Lower lobe of right lung (tissue), 2 donors: ENCODE measurements at regions not wholly inside any gene's neighbourhood (a gene's known extent, or its start where the extent isn't known, plus 50 kb on each side); places are given as distances from the start of the nearest gene placed in this dataset.

Source experiments
- ATAC-seq, 2 donors: fragments of 200-7000 bp; cut with Tn5 transposase; one replicate each; pipeline ENCODE4 v1.9.1; 2020 to 2022; ENCODE audit warnings: mild to moderate bottlenecking in 2 of 2, moderate library complexity in 2 of 2
- DNase-seq: peaks from one replicate; pipeline ENCODE4 v3.0.0-alpha.2; 2020
- H3K27ac ChIP-seq: fragments of 200-600 bp; one replicate; pipeline ENCODE4 v1.8.0; 2022
- H3K27me3 ChIP-seq: fragments of 200-600 bp; one replicate; pipeline ENCODE4 v1.8.0; 2022; ENCODE audit warnings: low read depth
- H3K36me3 ChIP-seq: fragments of 200-600 bp; one replicate; pipeline ENCODE4 v1.8.0; 2022; ENCODE audit warnings: mild to moderate bottlenecking
- H3K4me1 ChIP-seq: fragments of 200-600 bp; one replicate; pipeline ENCODE4 v1.8.0; 2022
- H3K4me3 ChIP-seq: fragments of 200-600 bp; one replicate; pipeline ENCODE4 v1.8.0; 2022; ENCODE audit warnings: mild to moderate bottlenecking
- H3K9me3 ChIP-seq: fragments of 200-600 bp; one replicate; pipeline ENCODE4 v1.8.0; 2022
- intact Hi-C: fragments of 100-400 bp; cut with DNase I; formaldehyde crosslinking; loops from one replicate; pipeline ENCODE4 v1.11.0; 2022
- TF ChIP-seq, protein P1 (sequence below): fragments of 200-600 bp; IDR thresholded peaks from one replicate; pipeline ENCODE4 v1.8.0; 2022; ENCODE audit warnings: antibody characterized with exemption, mild to moderate bottlenecking
- donor health status: DM: no; HTN: yes; CAD: no; lungs with severe emphysema.

DNA sequence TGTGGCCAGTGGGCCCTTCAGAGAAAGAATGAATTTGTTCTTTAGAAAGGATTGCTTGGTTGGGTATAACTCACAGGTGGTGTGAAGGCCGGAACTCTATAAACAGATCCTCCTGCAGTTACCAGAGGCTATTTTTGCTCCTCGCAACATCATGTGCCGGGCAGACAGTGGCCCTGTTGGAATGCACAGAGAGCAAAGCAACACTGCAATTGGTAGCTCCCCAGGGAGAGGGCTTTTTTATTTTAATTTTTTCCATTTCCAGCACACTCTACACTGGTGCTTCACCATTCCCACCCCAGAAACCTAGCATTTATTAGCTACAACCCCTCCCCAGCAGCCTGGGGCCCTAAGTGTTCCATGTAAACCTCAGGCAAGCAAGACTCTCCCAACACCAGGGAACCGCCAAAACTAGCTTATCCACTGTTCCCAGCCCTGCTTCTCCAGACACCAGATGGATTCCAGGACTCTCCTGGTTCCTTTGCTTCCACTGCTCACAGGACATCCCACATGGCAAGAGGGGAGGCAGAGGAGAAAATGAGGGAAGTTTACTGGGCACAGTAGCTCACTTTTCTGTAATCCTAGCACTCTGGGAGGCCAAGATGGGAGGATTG lies 75.1 kb upstream of the TMEM164 start:
- ATAC-seq (no peak), DNase-seq (no peak)
- TF ChIP-seq, protein P1, sequence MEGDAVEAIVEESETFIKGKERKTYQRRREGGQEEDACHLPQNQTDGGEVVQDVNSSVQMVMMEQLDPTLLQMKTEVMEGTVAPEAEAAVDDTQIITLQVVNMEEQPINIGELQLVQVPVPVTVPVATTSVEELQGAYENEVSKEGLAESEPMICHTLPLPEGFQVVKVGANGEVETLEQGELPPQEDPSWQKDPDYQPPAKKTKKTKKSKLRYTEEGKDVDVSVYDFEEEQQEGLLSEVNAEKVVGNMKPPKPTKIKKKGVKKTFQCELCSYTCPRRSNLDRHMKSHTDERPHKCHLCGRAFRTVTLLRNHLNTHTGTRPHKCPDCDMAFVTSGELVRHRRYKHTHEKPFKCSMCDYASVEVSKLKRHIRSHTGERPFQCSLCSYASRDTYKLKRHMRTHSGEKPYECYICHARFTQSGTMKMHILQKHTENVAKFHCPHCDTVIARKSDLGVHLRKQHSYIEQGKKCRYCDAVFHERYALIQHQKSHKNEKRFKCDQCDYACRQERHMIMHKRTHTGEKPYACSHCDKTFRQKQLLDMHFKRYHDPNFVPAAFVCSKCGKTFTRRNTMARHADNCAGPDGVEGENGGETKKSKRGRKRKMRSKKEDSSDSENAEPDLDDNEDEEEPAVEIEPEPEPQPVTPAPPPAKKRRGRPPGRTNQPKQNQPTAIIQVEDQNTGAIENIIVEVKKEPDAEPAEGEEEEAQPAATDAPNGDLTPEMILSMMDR: no peak
- Histone ChIP-seq H3K27me3 (no peaks in the 10 kb centered on the region), H3K9me3 (no peaks in the 10 kb centered on the region), H3K36me3 (no peaks in the 10 kb centered on the region), H3K4me3 (no peak overlapping the region), H3K27ac (no peak overlapping the region), H3K4me1 (no peaks in the 10 kb centered on the region)
- intact Hi-C loops: no loop called here

DNA sequence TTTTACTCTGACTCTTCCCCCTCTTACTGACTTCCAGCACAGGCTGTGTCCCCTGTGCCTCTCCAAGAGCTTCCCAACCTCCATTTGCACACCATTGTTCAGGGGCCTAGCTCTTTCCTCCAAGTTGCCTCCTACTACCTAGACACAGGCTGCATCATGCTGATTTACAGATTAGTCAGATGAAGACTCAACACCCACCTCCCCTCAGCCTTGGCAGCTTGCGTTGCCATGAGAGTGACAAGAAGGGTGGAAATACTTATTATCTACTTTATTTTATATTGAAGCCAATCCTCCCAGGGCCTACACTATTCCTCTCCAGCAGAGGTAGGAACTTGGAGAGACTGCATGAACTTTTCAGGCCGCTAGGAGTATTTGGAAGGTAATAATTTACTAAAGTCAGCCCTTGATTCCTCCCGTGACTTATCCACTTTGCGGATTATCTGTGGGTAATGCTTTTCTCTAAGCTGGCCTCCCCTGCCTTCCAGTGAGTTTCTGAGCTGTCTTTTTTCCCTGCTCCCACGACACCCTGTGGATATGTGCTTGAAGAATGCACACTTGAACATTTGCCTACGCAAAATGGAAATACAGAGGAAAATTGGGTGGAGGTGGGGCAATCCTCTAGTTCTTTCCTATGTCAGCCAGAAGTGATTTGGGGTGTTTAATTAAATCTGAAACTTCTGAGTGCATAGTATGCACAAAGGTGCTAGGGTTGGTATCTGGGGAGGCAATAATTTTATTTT lies 74.1 kb upstream of the TMEM164 start:
- Histone ChIP-seq H3K27ac (no peak overlapping the region), H3K36me3 (no peaks in the 10 kb centered on the region), H3K27me3 (no peaks in the 10 kb centered on the region), H3K4me3 (no peak overlapping the region), H3K9me3 (no peaks in the 10 kb centered on the region), H3K4me1 (no peaks in the 10 kb centered on the region)
- TF ChIP-seq, protein P1: no peak
- intact Hi-C loops: no loop called here
- ATAC-seq: no peak
- no peak for DNase-seq

- no peaks in the 10 kb centered on the region for H3K9me3 ChIP-seq
- no peaks in the 10 kb centered on the region for H3K4me1 ChIP-seq
- no peaks in the 10 kb centered on the region for H3K27me3 ChIP-seq
- intact Hi-C loops: no loop called here
- DNase-seq (no peak), ATAC-seq (no peak)
- H3K36me3 ChIP-seq: no peaks in the 10 kb centered on the region
- TF ChIP-seq, protein P1: no peak
- no peak overlapping the region for H3K27ac ChIP-seq
- no peak overlapping the region for H3K4me3 ChIP-seq
Measured at GRCh38 chrX:109931677-109932076, 71.2 kb upstream of the TMEM164 start.

GRCh38 chrX:109934434-109934833 lies 68.5 kb upstream of the TMEM164 start:
- H3K27me3 ChIP-seq: no peaks in the 10 kb centered on the region
- ATAC-seq: no peak

DNA sequence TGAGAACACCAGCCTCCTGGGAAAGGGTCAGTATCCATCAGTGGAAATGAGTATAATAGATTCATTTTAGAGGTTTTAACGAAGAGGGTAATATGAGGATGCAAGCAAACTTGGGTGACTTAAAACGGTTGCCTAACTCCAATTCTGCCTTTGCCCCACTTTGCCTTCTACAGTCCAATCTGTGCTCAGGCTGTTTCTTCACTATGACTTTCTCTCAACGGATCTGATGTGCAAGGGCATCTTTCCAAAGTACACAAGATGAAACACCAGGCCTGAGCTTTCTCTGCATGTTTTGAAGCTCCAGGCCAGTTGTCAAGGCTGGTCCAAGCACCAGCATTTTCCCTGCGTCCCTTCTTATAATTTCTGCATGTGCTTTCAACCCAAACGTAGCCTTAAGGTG lies 68.0 kb upstream of the TMEM164 start:
- H3K27me3 ChIP-seq: no peaks in the 10 kb centered on the region
- ATAC-seq (no peak), DNase-seq (no peak)
- no peaks in the 10 kb centered on the region for H3K9me3 ChIP-seq
- no peak overlapping the region for H3K27ac ChIP-seq
- no peaks in the 10 kb centered on the region for H3K4me1 ChIP-seq
- intact Hi-C loops: no loop called here
- H3K36me3 ChIP-seq: no peaks in the 10 kb centered on the region
- H3K4me3 ChIP-seq: no peak overlapping the region
- TF ChIP-seq, protein P1: no peak

More at GRCh38 chrX:109934434-109934833, 68.5 kb upstream of the TMEM164 start:
- no peak for DNase-seq
- intact Hi-C loops: no loop called here
- TF ChIP-seq, protein P1: no peak
- no peaks in the 10 kb centered on the region for H3K36me3 ChIP-seq
- no peaks in the 10 kb centered on the region for H3K9me3 ChIP-seq
- H3K4me3 ChIP-seq: no peak overlapping the region
- H3K27ac ChIP-seq: no peak overlapping the region
- H3K4me1 ChIP-seq: no peaks in the 10 kb centered on the region
